ENCODE measurements at regions not wholly inside any gene's neighbourhood (a gene's known extent, or its start where the extent isn't known, plus 50 kb on each side); places are given as distances from the start of the nearest gene placed in this dataset.
A peak's percentile ranks its signal among the peaks of the same experiment; 100 is the strongest.
"Not testable (repeated sequence)": the region's sequence is repeated elsewhere in the genome, so short reads cannot be mapped to it uniquely, and the experiment has no call there.

DNA sequence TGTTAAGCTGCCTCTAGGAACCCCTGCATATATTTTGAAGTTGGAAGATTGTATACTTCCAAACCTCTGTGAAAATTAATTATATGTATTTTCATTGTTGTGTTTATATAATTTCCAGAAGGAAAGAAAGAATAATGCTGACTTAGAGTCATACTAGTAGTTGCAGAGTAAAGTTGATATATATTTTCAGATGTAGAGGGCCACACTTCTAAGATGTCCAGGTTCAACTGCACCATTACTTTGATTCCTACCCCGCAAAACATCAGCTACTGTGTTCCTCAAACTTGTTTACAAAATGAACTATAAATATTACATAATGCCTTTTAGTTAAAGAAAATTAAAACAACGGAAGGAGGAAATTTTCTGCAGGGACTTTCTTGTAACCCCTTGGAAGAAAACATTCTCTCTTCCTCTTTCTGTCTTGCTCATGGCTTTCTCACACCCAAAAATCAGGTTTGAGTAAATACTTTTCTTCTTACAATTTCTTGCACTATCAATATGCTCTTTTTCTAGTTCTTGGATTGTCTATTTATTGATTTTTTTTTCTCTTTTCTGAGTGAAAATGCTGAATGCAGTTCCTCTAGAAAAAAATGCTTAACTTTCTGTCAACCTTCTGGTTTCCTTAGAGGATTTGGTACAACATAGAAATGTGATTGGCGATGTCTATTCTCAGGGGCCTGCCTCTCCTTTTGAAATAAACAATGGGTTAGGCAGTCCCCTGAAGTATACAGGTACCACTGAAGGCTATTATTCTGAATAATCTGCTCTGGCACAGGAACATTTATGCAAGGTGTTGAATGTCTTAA, 867.8 kb downstream of the TTLL7 start:
- no peak for DNase-seq (ENCODE audit: low spot score)

DNA sequence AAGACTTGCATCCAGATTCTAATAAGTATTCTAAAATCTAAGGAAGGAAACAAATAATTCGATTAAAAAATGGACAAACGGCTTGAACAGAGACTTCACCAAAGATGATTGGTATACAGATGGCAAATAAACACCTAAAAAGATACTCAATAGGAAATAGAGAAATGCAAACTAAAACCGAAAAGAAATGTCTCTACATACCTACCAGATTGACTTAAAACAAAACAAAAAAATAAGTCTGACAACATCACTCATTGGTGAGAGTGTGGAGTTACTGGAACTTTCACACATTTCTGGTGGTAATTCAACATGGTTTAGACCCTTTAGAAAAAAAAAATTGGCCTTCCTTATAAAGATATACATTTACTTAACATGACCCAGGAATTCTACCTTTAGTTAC, 869.8 kb downstream of the TTLL7 start:
- no peak for DNase-seq (ENCODE audit: low spot score)

GRCh38 chr1:83125456-83125855, 873.5 kb downstream of the TTLL7 start:
- no peak for DNase-seq (ENCODE audit: low spot score)

DNA sequence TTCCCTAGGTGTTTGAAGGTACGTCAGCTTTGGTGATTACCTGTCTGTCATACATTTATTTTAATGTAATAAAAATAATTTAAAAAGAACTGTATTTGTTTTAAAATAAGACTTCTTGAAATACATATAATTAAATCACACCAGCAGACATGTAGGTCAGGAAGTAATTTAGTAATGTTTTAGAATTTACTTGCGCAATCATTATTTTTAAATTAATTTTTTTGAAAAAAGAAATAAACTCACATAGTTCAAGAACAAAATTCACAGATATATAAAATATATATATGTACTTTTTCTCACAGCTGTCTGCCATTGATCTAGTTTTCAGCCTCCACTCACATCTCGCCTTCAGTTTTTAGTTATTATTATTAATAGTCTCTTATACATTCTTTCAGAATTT, 875.9 kb downstream of the TTLL7 start:
- no peak for DNase-seq (ENCODE audit: low spot score)

DNA sequence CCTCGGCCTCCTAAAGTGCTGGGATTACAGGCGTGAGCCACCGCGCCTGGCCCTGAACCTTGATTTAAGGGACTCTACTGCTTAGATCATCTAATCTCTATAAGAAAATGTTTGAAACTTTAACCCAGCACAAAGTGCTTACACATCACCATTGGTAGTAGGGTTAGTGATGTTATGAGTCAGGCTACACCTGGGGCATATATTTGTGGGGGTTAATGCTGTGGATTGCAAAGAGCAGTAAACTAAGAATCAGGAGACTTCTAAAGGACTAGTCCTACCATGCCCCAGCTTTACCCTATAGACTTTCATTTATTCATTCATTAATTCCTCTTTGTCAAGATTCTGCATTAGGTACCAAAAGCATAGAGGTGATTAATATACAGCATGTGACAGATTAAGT, 880.5 kb downstream of the TTLL7 start:
- DNase-seq (ENCODE audit: low spot score), result no peak

- not testable (repeated sequence) for DNase-seq (ENCODE audit: low spot score)
These were observed 881.9 kb downstream of the TTLL7 start for GRCh38 chr1:83117030-83117429.

- DNase-seq (ENCODE audit: low spot score), result no peak
These were observed 883.1 kb downstream of the TTLL7 start for GRCh38 chr1:83115785-83116184.

DNA sequence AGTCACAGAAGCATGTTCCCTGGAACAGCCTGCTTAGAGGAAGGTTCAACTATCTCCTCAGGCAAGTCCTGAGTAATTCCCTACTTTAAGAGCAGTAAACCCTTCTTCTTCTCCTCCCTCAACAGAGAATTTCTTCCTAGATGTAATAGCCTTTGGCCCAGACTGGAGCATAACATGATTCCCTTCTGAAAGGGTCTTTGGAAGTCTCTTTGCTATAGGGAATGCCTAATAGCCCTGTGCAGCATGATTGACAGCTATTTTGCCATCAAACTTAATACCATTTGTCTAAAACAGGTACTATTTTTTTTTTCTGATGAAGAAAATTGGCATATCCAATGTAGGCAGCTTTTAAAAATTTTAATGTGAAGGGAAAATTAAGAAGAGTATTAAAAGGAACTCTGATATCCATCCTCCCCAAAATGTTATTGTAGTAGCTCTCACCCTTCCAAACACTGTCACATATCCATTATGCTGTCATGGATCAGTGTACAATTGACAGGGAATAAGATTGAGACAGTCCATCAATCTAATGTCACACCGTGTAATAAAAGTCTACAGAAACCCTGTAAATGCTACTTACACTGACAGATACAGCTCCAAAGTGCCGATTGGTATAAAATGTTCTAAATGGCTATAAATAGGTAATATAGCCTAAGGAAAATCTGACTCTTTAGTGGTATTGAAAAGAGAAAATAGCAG, 884.6 kb downstream of the TTLL7 start:
- DNase-seq (ENCODE audit: low spot score), result no peak

GRCh38 chr1:83113652-83114051, 885.3 kb downstream of the TTLL7 start:
- DNase-seq (ENCODE audit: low spot score), result no peak

GRCh38 chr1:83112248-83112885, 886.6 kb downstream of the TTLL7 start:
- no peak for DNase-seq (ENCODE audit: low spot score)

- DNase-seq (ENCODE audit: low spot score), result no peak
These were observed 888.8 kb downstream of the TTLL7 start for GRCh38 chr1:83110156-83110555.

GRCh38 chr1:83109692-83110091, 889.2 kb downstream of the TTLL7 start:
- DNase-seq (ENCODE audit: low spot score), result no peak

DNA sequence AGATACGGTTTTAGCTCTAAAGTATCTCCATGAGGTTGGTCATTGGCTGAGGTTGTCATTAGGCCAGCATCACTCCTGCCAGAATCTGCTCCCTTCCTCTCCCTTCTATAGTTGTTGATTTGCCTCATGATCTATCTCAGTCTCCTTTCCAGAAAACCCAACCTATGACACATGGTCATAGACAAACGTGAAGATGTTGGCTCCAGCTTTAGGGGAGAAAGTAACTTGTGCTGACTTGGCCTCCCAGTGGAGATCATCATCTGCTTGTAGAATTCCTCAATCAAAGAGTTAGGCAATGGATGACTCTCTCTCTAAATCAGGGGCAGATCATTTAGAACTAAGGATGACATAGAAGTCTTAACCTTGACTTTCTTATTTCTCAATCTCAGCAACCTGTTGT, 894.4 kb downstream of the TTLL7 start:
- no peak for DNase-seq (ENCODE audit: low spot score)

- no peak for DNase-seq (ENCODE audit: low spot score)
These were observed 895.6 kb downstream of the TTLL7 start for GRCh38 chr1:83103341-83103740.

GRCh38 chr1:83102630-83103071, 896.3 kb downstream of the TTLL7 start:
- DNase-seq (ENCODE audit: low spot score), result peak; percentile 2

DNA sequence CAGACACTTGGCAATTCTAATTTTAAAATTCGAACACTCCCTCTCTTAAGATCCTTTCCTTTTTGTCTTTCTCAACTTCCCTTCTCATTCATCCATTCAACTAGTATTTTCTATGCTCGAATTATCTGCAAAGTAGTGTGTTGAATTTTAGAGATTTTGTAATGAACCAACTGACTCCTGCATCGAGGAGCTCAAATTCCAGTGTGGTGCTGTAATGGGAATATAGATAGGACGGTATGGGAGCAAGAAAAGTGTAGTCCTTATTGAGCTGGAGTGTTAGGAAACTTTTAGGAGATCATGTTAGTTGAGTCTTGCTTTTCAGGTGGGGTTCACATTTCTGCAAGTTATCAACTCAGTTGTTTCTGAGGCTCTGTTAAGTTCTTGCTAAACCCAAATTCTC, 897.5 kb downstream of the TTLL7 start:
- no peak for DNase-seq (ENCODE audit: low spot score)

DNA sequence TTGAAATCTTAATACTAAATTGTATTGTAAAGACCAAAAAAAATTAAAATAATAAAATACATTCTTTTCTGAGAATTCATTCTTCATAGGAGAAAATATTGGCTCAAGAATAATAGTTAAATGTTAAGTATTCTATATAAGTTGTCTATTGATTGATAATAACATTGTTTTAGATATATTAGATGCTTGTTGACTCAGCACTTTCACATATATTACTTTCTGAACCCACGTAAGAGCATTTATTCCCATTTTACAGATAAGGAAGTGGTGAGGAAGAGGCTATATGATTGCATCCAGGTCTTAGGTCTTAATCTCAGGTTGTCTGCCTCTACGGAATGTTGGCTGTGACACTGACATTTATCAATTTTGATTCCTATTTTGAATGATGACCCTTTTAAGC, 898.8 kb downstream of the TTLL7 start:
- DNase-seq (ENCODE audit: low spot score), result no peak

GRCh38 chr1:83098791-83099190, 900.1 kb downstream of the TTLL7 start:
- no peak for DNase-seq (ENCODE audit: low spot score)

GRCh38 chr1:83098131-83098530, 900.8 kb downstream of the TTLL7 start:
- DNase-seq (ENCODE audit: low spot score), result no peak

GRCh38 chr1:83097715-83098114, 901.2 kb downstream of the TTLL7 start:
- DNase-seq (ENCODE audit: low spot score), result no peak

DNA sequence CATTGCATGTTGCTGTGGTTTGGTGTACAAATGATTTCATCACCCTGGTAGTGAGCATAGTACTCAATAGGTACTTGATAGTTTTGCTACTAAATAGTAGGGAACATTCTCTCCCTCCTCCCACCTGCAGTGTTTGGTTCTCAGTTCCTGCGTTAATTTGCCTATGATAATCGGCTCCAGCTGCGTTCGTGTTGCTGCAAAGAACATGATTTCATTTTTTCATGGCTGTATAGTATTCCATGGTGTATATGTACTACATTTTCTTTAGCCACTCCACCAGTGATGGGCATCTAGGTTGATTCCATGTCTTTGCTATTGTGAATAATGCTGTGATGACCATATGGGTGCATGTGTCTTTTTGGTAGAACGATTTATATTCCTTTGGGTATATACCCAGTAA, 903.4 kb downstream of the TTLL7 start:
- DNase-seq (ENCODE audit: low spot score), result no peak

- DNase-seq (ENCODE audit: low spot score), result no peak
These were observed 908.7 kb downstream of the TTLL7 start for GRCh38 chr1:83090195-83090594.

DNA sequence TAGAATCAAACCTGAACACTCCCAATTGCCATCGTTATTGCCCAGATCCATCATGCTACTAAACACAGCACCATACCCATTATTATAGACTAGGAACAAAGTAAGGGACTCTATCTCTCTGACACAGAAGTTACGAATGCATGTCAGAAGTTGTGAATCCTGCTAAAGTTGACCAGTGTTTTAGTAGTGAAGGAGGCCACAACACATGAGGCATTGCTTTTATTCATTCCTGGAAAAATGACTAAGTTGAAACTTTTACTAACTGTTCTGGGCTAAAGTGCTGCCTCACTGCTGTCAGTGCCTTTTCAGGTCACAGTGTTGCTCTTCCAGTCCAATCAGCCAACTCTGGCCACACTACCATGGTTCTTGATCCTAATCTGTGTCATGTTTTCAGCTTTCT, 911.1 kb downstream of the TTLL7 start:
- DNase-seq (ENCODE audit: low spot score), result no peak

Measured in SW480 (cell line).